Prostate gland (tissue), 2 donors: ENCODE measurements at regions not wholly inside any gene's neighbourhood (a gene's known extent, or its start where the extent isn't known, plus 50 kb on each side); places are given as distances from the start of the nearest gene placed in this dataset.
"Not testable (repeated sequence)": the region's sequence is repeated elsewhere in the genome, so short reads cannot be mapped to it uniquely, and the experiment has no call there.

Experiments
- CTCF ChIP-seq, 4 experiments: fragments of 200-600 bp in 2 of 4; fragments of 450-650 bp in 2 of 4; sonication (generic) in 2 of 4; IDR thresholded peaks; 1 replicate in 3 of 4; 2 replicates in 1 of 4; pipeline ENCODE4 v1.5.1; 2016 to 2019; ENCODE audit warnings: antibody characterized with exemption in 4 of 4, mild to moderate bottlenecking in 2 of 4, moderate library complexity in 2 of 4
- POLR2A ChIP-seq: fragments of 450-650 bp; IDR thresholded peaks from one replicate; pipeline ENCODE4 v1.6.1; 2016; ENCODE audit warnings: antibody characterized with exemption, mild to moderate bottlenecking
- POLR2AphosphoS5 ChIP-seq: sonication (generic); formaldehyde crosslinking; IDR thresholded peaks from one replicate; pipeline ENCODE4 v1.6.1; 2017; ENCODE audit warnings: antibody characterized with exemption

- TF ChIP-seq POLR2AphosphoS5; CTCF (IDR thresholded peaks at IDR 0.05); POLR2A: not testable (repeated sequence)
Observed at GRCh38 chr2:87638872-87639271, 109.0 kb upstream of the PLGLB2 start.
